HG02885 (cell line): ENCODE measurements at regions not wholly inside any gene's neighbourhood (a gene's known extent, or its start where the extent isn't known, plus 50 kb on each side); places are given as distances from the start of the nearest gene placed in this dataset.
"Not testable (repeated sequence)": the region's sequence is repeated elsewhere in the genome, so short reads cannot be mapped to it uniquely, and the experiment has no call there.

Experiments used
- ATAC-seq: cut with Tn5 transposase; IDR thresholded peaks from one replicate; pipeline ENCODE4 v1.9.1; 2021; ENCODE audit warnings: mild to moderate bottlenecking; ENCODE audit not compliant: unreplicated experiment, poor library complexity

- ATAC-seq, result no peak
These were observed 754.5 kb downstream of the DIAPH3 start for GRCh38 chr13:59409211-59409610.

GRCh38 chr13:59409634-59410200 is 754.0 kb downstream of the DIAPH3 start:
- no peak for ATAC-seq

- ATAC-seq, result peak; percentile 92
These were observed 750.6 kb downstream of the DIAPH3 start for GRCh38 chr13:59413126-59413525.

- ATAC-seq, result no peak
These were observed 749.7 kb downstream of the DIAPH3 start for GRCh38 chr13:59414006-59414405.

DNA sequence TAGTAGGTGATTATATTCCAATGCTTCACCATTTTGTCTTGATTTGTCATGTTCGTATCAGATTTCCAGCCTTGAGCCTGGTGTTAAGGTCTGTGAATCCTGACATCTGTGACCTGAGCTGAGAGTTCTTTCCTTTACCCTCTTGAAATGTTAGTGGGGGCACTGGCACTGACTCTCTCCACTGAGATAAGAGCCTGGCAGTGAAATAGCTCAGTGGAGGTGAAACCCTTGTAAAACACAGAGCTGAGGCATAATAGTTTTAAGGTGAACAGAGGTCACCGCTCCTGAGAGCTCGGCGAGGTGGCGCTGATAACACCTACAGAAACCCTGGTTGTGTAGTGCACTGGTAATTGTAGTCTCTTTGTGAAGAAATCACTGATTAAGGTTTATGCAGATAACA is 748.2 kb downstream of the DIAPH3 start:
- no peak for ATAC-seq

- ATAC-seq, result no peak
These were observed 747.2 kb downstream of the DIAPH3 start for GRCh38 chr13:59416561-59416960.

- ATAC-seq, result no peak
These were observed 741.1 kb downstream of the DIAPH3 start for GRCh38 chr13:59422646-59423045.

GRCh38 chr13:59423708-59424340 is 739.9 kb downstream of the DIAPH3 start:
- ATAC-seq, result no peak

- ATAC-seq, result no peak
These were observed 739.1 kb downstream of the DIAPH3 start for GRCh38 chr13:59424661-59425060.

- ATAC-seq, result no peak
These were observed 738.5 kb downstream of the DIAPH3 start for GRCh38 chr13:59425211-59425741.

DNA sequence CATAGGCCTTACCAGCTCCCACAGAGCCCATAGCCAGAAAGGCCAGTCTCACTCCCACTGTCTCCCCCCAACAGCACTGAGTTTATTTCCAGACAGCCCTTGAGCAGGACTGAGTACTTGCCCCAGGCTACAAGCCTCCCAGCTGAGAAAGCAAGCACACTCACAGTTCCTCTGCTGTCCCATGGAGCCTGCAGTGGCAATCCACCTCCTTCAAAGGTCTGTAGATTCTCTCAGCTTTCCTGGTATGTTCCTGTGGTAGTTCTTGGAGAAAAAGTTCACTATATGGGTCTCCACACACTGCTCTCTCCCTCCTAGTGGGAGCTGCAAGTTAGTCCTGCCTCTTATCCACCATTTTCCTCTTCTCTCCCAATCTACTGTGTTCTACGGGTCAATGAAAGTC is 728.7 kb downstream of the DIAPH3 start:
- no peak for ATAC-seq

GRCh38 chr13:59437544-59438301 is 726.0 kb downstream of the DIAPH3 start:
- peak; percentile 46 for ATAC-seq

DNA sequence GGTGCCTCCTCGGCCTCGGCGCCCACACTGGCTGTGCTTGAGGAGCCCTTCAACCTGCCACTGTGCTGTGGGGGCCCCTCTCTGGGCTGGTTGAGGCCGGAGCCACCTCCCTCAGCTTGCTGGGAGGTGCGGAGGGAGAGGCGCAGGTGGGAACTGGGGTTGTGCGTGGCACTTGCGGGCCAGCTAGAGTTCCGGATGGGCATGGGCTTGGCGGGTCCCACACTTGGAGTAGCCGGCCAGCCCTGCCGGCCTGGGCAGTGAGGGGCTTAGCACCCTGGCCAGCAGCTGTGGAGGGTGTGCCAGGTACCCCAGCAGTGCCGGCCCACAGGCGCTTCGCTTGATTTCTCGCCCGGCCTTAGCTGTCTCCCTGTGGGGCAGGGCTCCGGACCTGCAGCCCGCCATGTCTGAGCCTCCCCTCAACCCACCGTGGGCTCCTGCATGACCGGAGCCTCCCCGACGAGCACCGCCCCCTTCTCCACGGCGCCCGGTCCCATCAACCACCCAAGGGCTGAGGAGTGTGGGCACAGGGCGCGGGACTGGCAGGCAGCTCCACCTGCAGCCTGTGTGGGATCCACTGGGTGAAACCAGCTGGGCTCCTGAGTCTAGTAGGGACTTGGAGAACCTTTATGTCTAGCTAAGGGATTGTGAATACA is 723.8 kb downstream of the DIAPH3 start:
- ATAC-seq, result no peak

- ATAC-seq, result not testable (repeated sequence)
These were observed 722.7 kb downstream of the DIAPH3 start for GRCh38 chr13:59441068-59441467.

- ATAC-seq, result no peak
These were observed 722.0 kb downstream of the DIAPH3 start for GRCh38 chr13:59441596-59442280.

- ATAC-seq, result no peak
These were observed 721.3 kb downstream of the DIAPH3 start for GRCh38 chr13:59442461-59442860.

GRCh38 chr13:59442944-59443486 is 720.7 kb downstream of the DIAPH3 start:
- no peak for ATAC-seq

GRCh38 chr13:59444210-59444857 is 719.4 kb downstream of the DIAPH3 start:
- ATAC-seq, result no peak

DNA sequence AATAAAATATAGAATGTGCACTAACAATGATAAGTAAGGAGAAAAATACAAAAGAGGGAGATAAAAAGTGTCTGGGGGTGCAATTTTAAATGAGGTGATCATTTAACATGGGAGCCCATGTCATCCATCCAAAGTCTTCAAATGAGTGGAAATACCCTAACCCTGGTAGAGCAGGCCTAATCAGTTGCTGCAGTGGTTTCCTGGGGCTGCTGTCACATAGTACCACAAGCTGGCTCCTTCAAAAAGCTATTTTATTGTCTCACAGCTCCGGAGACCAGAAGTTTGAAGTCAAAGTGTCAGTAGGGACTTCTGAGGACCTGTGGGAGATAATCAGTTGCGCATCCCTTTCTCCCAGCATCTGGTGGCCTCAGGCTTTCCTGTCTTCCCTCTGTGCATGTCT is 717.9 kb downstream of the DIAPH3 start:
- ATAC-seq, result no peak

GRCh38 chr13:59446391-59446790 is 717.3 kb downstream of the DIAPH3 start:
- no peak for ATAC-seq
